Tibial nerve (tissue), 4 donors: ENCODE measurements at regions not wholly inside any gene's neighbourhood (a gene's known extent, or its start where the extent isn't known, plus 50 kb on each side); places are given as distances from the start of the nearest gene placed in this dataset.

Source experiments
- CTCF ChIP-seq, 5 experiments: fragments of 200-600 bp in 3 of 5; fragments of 450-650 bp in 2 of 5; sonication (generic) in 3 of 5; IDR thresholded peaks; one replicate each; pipeline ENCODE4 v1.5.1; 2016 to 2019; ENCODE audit warnings: antibody characterized with exemption in 5 of 5, mild to moderate bottlenecking in 3 of 5, moderate library complexity in 2 of 5
- EP300 ChIP-seq, 2 donors: sonication (generic); formaldehyde crosslinking; IDR thresholded peaks; one replicate each; pipeline ENCODE4 v1.6.1; 2017; ENCODE audit warnings: antibody characterized with exemption in 2 of 2, mild to moderate bottlenecking in 1 of 2
- POLR2A ChIP-seq, 2 donors: fragments of 450-650 bp; IDR thresholded peaks; one replicate each; pipeline ENCODE4 v1.6.1; 2017; ENCODE audit warnings: antibody characterized with exemption in 2 of 2, mild to moderate bottlenecking in 2 of 2, moderate library complexity in 2 of 2

GRCh38 chr1:228835456-228835855 lies 100.2 kb downstream of the RHOU start:
- TF ChIP-seq POLR2A (IDR thresholded peaks at IDR 0.05), result no peak
- TF ChIP-seq CTCF (IDR thresholded peaks at IDR 0.05), result no peak
- no peak for TF ChIP-seq EP300 (IDR thresholded peaks at IDR 0.05)
